ENCODE measurements at regions not wholly inside any gene's neighbourhood (a gene's known extent, or its start where the extent isn't known, plus 50 kb on each side); places are given as distances from the start of the nearest gene placed in this dataset.

DNA sequence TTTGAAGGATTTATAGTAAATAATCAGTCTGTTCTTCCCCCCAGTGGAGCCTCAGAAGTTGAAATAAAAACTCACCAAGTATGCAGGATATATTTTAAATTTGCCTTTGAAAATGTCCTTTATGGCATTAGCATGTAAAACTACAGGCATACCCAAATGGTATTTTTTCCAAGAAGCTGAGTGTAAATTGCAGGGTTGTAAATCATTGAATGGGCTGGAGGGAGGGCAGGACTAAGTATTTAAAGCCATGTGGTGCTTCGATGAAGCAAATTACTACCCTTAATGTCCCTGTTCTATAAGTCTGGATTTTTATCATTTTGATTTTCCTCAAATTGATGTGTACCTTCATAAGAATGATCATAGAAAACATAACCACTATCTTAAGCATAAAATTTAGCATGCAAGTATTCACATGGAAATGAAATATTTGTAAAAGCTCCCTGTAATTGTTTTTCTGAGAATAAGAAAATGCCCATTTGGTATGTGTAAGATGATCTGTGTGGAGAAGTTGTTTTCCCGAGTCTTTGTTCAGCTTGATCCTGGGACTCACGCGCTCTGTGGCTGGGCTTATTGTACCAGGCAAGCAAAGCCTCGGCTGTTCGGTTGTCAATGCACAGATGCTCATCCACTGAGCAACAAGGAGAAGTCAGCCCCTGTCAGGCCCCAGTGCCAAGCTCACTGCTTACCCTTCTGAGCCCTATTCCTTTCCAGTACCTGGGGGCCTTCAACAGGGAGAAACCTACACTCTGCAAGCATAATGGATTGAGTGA lies 66.7 kb downstream of the CD164 start:
- no peak for DNase-seq (ENCODE audit: low spot score)

DNA sequence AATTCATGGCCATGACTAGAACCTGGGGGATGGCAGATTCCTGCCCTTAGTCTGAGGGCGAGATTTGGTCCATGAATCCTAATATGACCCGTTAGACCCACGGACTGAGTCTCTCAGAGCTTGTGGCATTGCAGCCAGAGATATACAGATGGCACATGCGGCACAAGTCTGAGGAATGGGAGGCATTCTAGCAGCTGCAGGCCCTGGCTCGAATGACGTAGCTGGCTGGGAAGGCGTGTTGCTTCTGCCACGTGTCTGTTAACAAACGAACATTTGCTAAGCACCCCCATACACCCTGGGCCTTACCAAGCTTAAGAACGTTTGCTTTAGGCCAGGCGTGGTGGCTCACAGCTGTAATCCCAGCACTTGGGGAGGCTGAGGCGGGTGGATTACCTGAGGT lies 68.0 kb downstream of the CD164 start:
- DNase-seq (ENCODE audit: low spot score): no peak

DNA sequence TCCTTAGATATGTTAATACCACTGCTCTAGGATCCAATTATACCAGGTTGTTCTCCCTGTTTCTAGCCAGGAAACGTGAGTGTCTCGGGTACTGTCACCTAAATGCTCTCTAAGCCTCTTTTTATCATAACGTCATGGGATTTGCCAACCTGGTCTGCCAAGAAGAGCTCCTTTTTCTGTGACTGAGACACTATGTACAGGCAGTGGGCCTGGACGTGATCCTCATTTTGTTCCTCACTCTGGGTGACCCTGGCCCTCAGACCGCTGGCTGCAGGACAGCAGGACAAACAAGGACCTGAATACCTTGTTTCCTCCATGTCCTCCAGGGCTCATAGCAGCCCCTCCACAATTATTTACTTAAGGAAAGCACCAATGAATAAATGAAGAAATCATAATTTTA lies 69.1 kb downstream of the CD164 start:
- DNase-seq (ENCODE audit: low spot score): no peak

DNA sequence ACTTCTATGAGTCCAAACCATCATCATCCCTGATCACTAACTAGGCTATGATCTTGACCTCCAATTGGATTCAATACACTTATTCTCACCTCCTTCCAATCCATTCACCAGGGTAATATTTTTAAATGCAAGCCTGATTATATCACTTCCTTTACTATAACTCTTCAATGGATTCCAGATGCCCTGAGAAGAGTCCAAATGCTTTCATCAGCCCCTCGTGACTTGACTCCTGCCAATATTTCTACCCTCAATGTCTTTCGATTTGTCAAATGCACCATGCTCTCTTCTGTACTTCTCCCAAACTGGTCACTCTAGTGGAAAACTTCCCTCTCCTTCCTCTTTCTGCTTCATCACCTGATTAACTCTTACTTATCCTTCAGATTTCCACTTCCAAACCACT lies 70.8 kb downstream of the CD164 start:
- no peak for DNase-seq (ENCODE audit: low spot score)

DNA sequence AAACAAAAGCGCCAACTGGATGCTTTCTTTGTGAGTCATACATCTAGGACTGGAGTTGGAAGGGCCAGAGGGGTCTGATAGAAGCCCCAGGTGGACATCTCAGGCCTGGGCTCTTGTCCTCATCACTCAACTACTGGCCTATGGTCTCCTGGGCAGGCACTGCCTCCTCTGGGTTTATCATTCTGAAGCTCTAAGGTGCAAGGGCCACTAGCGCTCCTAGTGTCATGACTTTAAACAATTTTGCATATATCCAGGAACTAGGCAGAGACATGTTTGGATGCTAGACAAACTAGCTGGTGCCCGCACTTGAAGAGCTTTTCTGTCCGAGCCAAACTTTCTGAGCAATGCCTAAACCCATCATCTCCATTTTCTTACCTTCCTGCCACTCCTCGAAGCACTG lies 72.3 kb downstream of the CD164 start:
- no peak for DNase-seq (ENCODE audit: low spot score)

DNA sequence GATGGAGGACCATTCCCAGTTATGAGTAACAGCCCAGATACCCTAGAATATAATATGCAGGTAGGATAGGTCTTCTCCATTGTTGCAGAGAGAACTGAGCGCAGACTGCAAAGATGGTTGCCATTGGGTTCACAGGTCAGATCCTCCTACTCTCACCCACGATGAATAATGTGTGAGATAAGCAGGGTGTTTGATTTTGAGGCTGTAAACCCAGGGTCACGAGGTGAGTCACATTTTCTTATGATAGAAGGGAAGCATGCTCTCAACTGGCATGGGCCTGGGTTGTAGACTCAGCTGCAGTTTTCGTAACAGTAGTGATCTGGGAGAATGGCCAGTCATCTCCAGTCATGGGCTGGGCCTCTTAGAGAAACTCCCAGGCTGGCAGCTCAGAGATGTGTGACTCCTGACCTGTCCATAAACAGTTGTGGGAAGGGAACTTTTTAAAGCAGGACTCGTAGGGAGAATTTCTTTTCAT lies 74.2 kb downstream of the CD164 start:
- DNase-seq (ENCODE audit: low spot score): no peak

DNA sequence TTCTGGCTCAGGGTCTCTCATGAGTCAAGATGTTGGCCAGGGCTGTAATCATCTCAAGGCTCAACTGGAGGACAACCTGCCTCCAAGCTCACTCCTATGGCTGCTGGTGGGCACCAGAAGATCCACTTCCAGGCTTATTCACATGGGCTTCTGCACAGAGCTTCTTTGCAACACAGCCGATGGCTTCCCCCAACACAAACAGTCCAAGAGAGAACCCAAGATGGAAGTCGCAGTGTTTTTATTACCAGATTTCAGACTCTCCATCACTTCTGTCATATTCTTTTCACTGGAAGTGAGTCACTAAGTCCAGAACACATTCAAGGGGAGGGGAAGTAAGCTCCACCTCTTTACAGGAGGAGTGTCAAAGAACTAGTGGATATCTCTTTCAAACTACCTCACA lies 75.5 kb downstream of the CD164 start:
- DNase-seq (ENCODE audit: low spot score): no peak

DNA sequence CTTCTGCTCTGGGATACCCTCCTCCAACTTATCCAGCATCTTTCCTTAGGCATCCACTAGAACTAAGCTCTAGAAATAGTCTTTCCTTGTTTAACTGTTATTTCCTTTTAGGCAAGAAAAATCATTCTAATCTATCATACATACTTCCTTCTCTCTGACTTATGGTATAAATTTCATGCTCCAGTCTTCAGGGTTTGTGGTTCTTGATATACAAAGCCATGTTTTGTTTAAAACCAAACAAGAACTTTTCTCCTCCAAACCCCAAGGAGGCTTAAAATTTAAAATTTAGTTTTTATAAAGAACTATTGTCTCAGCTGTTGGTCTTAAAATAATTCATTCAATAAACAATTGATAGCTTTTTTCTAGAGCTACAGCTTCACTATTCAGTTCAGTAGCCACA lies 77.2 kb downstream of the CD164 start:
- DNase-seq (ENCODE audit: low spot score): no peak

DNA sequence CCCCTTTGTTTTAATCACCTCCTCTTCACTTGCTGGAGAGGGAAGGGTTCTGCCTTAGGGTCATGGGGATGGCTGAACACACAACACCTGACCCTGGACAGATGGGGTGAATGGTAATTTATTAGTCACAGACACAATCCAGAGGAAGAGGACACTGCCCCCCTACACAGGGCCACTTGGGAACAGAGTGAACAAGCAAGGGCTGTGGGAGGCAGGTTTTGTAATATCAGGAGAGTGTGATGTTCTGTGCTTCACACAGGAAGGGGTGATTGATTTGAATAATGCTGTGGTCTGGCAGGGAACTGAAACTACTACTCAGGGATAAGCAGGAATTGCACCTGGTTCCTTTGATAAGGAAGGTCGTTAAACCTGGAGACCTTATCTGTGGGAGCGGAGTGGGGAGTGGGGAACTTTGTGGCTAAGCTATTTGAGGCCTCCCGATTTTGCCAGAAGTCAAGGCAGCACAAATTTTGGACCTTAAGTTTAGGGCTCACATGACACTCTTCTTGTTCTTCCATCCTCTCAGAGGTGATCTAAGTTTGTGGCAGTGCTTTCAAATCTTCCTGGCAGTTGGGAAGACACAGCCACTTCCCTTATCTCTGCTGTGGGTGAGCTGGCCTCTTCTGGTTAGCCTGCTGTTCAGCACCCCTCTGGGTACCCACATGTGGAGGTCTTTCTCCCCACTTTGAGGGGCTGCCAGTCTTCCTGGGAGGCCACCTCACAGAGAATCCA lies 77.8 kb downstream of the CD164 start:
- DNase-seq (ENCODE audit: low spot score): no peak

DNA sequence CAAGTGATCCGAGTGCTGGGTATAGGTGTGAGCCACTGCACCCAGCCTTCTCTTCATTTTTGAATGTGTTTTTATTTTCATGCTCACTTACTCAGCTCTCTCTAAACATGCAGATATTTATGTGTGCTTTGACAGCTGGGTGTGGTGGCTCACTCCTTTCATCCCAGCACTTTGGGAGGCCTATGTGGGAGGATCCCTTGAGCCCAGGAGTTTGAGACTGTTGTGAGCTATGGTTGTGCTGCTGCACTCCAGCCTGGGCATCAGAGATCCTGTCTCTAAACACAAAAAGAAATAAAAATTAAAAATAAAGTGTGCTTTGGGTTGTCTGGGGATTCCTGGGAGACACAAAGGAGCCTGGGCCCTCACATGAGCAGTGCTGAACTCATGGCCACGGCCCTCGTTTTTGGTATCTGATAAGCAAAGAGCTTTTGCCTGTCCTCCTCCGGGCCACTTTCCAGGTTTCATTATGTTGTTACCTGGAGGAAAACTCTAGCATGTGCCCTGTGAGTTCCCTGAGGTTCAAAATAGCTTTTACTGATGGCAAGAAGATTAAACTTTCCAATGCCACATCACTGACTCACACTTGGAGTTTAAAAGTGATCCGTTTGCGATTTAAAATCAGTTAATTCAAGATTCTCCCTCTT lies 78.5 kb downstream of the CD164 start:
- DNase-seq (ENCODE audit: low spot score): no peak

DNA sequence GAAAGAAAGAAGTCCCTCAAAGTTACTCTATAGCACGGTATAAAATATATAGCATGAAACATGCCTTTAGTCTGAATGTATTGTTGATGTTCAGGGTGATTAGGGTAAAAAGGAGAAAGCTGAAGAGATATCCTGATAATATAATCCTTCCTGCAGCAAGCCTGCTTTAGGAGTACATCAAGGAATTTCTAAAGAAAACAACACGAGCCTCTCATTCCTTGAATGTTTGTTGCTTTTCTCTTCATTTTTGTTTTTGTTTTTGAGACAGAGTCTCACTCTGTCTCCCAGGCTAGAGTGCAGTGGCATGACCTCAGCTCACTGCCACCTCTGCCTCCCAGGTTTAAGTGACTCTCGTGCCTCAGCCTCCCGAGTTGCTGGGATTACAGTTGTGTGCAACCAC lies 79.1 kb downstream of the CD164 start:
- no peak for DNase-seq (ENCODE audit: low spot score)

DNA sequence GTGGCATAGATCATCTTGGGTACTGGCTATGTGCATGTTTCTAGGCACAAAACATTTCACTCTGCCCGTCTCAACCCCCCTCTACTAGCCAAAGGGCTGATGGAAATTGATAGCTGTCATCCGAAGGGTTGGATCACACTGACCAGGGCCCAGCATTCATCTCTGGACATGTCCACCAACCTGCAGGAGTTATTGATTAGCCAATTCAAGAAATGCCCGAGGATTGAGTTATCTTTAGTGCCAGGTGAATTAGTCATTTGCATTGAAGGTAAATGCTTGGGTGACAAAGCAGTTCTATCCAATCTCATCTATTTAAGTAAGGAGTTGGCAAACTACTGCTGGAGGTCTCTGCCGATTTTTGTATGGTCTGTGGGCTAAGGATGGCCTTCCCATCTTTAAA lies 80.1 kb downstream of the CD164 start:
- no peak for DNase-seq (ENCODE audit: low spot score)

DNA sequence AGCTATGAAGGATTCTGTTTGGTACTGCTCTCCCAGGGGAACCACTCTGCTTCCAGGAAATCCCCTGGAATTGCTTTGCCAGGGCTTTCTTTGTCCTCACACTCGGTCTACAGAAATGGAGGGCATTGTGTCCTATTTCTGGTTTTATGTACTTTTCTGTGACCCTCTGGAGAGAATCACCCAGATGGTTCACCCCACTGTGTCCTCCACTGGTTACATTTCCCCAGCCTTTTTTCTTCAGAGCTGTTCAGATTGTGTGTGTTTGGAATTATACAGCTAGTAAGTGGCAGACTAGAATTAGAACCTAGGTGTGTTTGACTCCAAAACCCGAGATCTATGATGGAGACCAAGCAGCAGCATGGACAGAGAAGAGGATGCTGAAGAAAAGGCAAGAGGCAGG lies 80.8 kb downstream of the CD164 start:
- no peak for DNase-seq (ENCODE audit: low spot score)

DNA sequence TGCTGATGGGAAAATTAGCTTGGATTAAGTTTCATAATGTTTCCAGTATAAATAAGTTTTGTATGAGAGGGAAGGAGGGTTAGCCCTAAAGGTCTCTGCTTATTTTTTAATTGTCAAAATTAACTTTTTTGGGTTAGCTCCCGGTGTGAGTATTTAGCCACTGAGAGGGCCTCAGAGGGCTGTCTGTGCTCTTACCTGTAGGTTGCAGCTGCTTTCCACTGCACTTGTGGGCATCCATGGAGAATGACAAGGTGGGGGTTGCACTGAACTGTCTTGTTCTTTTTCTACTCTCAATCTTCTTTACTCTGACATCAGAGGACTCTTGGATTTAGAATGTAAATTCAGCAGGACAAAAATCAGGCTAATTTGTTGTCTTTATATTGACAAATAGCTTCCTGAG lies 81.4 kb downstream of the CD164 start:
- DNase-seq (ENCODE audit: low spot score): no peak

DNA sequence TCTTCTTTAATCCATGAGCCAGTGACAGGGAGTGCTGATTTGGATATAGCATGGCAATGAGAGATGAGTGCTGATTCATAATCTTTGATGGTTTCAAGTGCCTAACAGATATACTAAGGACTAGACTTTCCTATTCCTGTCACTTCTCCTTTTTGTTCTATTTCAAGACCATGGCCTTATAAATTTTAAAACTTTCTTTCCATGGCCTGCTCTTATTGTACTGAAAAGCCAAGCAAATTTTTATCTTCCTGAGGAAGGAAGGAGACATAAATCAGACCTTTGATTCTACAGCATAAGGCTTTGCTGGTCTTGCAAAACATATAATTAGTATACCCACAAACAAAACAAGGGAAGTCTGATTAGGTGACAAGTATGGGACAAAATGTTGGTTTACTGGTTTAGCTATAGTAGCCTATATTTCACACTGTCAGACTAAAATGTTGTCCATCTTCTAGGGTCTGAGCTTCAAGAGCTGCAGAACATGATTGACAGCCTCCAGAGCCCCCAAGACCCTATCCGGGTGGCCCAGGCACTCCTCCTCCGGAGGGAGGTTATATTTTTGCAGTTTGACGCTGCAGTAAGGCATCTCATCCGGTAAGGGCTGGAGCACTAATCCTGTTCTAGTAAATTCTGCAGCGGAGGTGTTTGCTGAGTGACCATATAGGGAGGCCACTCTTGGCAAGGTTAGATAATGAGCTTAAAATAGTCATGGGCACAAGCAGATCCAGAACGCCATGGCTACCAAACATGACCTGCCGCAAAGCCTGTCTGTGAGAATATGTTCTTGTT lies 82.3 kb downstream of the CD164 start:
- DNase-seq (ENCODE audit: low spot score): no peak

DNA sequence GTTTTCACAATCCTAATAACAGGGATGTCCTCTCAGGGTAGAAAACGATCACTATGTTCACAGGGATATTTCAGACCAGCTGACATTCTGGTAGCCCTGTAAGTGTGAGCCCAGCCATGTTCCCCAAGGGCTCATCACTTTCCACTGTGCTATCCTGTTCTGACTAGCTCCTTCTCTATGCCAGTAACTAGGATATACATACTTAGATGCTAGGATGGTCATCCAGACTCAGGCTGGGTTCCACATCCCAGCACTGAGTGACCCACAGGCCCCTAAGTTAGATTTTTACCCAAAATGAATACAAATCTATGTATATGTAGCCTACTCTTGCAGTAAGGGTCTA lies 83.0 kb downstream of the CD164 start:
- no peak for DNase-seq (ENCODE audit: low spot score)

DNA sequence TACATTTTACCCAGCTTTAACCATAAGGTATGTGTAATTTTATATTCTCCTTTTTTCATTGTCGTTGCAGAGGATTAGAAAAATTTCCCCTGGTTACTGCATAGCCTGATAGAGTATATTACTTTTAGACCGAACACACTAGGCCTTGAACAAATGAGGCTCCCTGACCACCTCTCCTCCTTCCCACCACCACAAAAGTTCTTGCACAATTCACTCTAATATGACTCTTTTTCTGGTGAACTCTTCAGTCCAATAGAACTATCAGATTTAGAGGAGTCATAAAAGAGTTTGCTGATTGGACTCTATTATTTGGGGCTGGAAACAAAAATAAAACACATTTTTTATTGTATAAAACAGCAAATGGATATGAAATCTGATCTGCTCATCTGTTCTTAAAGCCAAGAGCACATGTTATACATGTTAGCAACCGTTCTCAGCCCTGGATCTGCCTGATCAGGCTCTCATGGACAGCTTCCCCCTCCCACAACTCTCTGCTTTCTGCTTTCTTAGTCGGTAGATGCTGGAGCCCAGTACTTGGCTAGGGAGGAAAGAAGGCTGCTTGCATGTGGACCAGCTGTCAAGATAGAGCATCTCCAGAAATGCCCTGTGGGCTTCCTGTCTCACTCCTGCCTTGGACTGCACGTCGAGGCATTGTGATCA lies 83.5 kb downstream of the CD164 start:
- no peak for DNase-seq (ENCODE audit: low spot score)

DNA sequence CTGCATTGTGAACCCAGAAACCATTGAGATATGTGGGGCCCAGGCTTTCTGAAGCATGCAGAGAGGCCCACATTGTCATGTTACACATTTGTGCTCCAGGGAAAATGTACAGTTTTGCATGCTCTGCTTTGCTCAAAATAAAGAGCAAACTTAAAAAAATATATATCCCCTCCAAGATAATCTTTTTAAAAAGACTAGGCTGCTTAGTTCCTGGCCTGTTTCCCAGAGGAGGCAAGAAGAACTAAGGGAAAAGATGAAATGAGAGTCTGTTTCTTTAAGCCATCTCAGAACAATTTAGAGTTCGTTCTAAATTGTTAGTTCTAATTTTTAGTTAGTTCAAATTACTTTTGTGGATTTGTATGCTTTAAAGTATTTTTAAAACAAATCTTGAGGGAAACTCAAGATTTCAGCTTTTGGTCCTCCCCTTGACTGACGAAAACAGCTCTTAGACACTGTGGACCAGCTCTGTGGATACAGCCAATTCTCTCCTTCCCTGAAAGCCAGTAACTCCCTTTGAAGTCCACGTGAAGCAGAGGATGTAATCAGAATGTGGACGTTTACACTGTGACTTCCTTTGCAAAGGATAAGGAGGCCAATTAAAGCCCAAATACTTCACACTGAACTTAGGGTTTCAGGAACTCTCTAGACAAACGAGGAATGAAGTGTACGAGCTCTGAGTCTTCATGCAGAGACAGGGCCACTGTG lies 84.7 kb downstream of the CD164 start:
- no peak for DNase-seq (ENCODE audit: low spot score)

DNA sequence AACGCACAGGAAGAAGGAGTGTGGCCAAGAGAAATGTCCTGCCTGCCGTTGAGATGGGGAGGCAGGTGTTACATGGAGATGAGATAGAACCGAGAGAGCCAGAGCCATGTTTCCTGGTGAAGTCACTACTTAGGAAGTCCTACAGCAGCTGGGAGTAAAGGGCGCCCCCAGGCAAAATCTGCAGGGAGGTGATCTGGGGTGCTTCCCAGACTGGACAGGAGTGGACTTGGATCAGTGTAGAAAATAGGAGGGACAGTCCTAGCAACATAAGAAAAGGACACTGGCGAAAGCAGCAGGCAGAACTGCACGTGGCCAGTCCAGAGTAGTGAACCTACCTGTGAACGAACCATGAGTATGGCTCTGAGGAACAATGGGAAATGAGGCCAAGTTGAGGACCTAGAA lies 85.3 kb downstream of the CD164 start:
- DNase-seq (ENCODE audit: low spot score): no peak

DNA sequence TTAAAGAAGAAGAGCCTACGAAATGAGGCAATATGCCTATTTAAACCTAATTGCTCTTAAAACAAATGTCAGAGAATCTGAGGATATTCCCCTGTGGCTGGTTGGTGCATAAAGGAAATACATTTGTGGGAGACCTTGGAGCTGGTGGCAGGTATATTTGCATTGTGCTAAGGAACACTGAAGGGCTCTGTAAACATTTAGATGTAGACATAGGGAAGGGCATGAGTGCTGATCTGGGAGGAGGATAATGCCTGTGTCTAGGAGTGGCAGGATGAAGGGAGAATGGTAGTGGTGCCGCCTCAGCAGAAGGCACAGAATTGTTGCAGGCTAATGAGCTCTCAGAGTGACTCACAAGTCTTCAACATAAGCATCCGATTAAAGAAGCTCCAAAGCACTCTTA lies 85.8 kb downstream of the CD164 start:
- no peak for DNase-seq (ENCODE audit: low spot score)

DNA sequence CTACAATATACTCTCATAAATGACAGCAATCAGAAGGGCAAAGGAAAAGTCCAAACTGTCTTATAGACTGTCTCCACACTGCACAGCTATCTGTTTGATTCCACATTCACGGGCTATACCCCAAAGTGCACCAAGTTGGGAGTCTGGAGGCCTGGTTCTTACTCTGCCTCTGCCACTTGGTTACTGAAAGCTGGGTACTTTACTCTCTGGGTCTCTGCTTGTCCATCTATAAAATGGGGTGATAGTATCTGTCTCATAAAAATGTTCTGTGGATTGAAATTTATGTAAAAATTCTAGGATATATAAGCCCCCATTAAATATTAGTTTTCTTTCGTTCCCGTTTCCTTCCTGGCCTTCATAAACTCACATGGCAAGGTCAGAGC lies 86.5 kb downstream of the CD164 start:
- DNase-seq (ENCODE audit: low spot score): no peak

Data from CD4-positive, alpha-beta T cell treated with Interleukin-15 for 4 hours (primary cell).